OCI-LY1 (cell line): ENCODE measurements at regions not wholly inside any gene's neighbourhood (a gene's known extent, or its start where the extent isn't known, plus 50 kb on each side); places are given as distances from the start of the nearest gene placed in this dataset.
A peak's percentile ranks its signal among the peaks of the same experiment; 100 is the strongest.

Experiments used
- H2AFZ ChIP-seq: fragments of 200-600 bp; sonication (generic), shearing (Covaris generic); 2 replicates; pipeline ENCODE4 v1.6.0; 2014; ENCODE audit warnings: antibody characterized with exemption, mild to moderate bottlenecking, low read length
- H3F3A ChIP-seq: fragments of 200-600 bp; sonication (generic), shearing (Covaris generic); 2 replicates; pipeline ENCODE4 v1.6.0; 2014; ENCODE audit warnings: mild to moderate bottlenecking, antibody characterized with exemption, low read length, moderate library complexity; ENCODE audit not compliant: insufficient read depth
- H3K27ac ChIP-seq: fragments of 200-600 bp; sonication (generic); 2 replicates; pipeline ENCODE4 v1.5.1; 2014; ENCODE audit warnings: low read length, mixed run types, mild to moderate bottlenecking, low read depth; ENCODE audit not compliant: poor library complexity, severe bottlenecking
- H3K27me3 ChIP-seq: fragments of 200-600 bp; sonication (generic); 2 replicates; pipeline ENCODE4 v1.6.0; 2014; ENCODE audit warnings: antibody characterized with exemption, mild to moderate bottlenecking, low read length, moderate library complexity; ENCODE audit not compliant: insufficient read depth
- H3K36me3 ChIP-seq: fragments of 200-600 bp; sonication (generic); 2 replicates; pipeline ENCODE4 v1.6.1; 2014; ENCODE audit warnings: mild to moderate bottlenecking, antibody characterized with exemption, low read length, moderate library complexity, mixed read lengths; ENCODE audit not compliant: insufficient read depth
- H3K4me1 ChIP-seq: fragments of 200-600 bp; sonication (generic); 2 replicates; pipeline ENCODE4 v1.5.1; 2014; ENCODE audit warnings: mild to moderate bottlenecking, low read length, moderate library complexity; ENCODE audit not compliant: insufficient read depth, severe bottlenecking
- H3K4me2 ChIP-seq: fragments of 200-600 bp; sonication (generic), shearing (Covaris generic); 2 replicates; pipeline ENCODE4 v1.6.1; 2014; ENCODE audit warnings: low read length
- H3K4me3 ChIP-seq: fragments of 200-600 bp; sonication (generic); 2 replicates; pipeline ENCODE4 v1.5.1; 2014; ENCODE audit warnings: low read length, low read depth, mild to moderate bottlenecking, mixed read lengths; ENCODE audit not compliant: poor library complexity, severe bottlenecking
- H3K79me2 ChIP-seq: fragments of 200-600 bp; shearing (Covaris generic); 2 replicates; pipeline ENCODE4 v1.6.1; 2016; ENCODE audit warnings: mixed run types, low read length, mixed read lengths; ENCODE audit not compliant: insufficient read depth
- H3K9ac ChIP-seq: fragments of 200-600 bp; sonication (generic), shearing (Covaris generic); 2 replicates; pipeline ENCODE4 v1.6.1; 2014; ENCODE audit warnings: mild to moderate bottlenecking, low read length, mixed read lengths
- H3K9me2 ChIP-seq: fragments of 200-600 bp; sonication (generic), shearing (Covaris generic); 2 replicates; pipeline ENCODE4 v1.6.1; 2014; ENCODE audit warnings: low read depth, mild to moderate bottlenecking, low read length, mixed read lengths
- H3K9me3 ChIP-seq: fragments of 200-600 bp; shearing (Covaris generic); 2 replicates; pipeline ENCODE4 v1.6.1; 2014; ENCODE audit warnings: low read length, mixed read lengths
- H4K20me1 ChIP-seq: fragments of 200-600 bp; sonication (generic), shearing (Covaris generic); 2 replicates; pipeline ENCODE4 v1.6.0; 2016; ENCODE audit warnings: mild to moderate bottlenecking, low read length; ENCODE audit not compliant: insufficient read depth
- CTCF ChIP-seq: fragments of 200-600 bp; sonication (generic), shearing (Covaris generic); IDR thresholded peaks from 2 replicates; pipeline ENCODE4 v1.5.1; 2017; ENCODE audit warnings: mild to moderate bottlenecking, antibody characterized with exemption, low read length, moderate library complexity, mixed read lengths
- EZH2 ChIP-seq: fragments of 200-600 bp; sonication (generic), shearing (Covaris generic); IDR thresholded peaks from 2 replicates; pipeline ENCODE4 v1.8.0; 2017; ENCODE audit warnings: borderline replicate concordance, mixed run types, mild to moderate bottlenecking, antibody characterized with exemption, low read length, moderate library complexity, mixed read lengths

DNA sequence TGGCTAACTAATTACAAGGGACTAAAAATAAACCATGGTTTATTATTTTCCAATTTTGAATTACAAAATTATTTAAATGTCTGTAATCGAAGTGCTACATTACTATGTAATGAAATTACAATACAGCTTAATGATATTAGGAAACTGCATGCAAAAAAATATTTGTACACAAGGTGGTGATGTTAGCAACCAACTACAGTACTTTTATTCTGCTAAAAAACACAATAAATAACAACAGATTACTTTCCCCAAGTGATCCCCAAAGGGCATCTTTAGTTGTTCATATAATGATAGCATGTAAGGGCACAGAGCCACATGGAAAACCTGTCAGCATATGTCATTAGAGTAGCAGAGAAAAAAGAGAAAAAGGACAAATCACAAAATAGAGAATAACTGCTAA is 147.5 kb upstream of the SOX2 start:
- Histone ChIP-seq H3K4me3 (no peak overlapping the region), H3K27me3 (no peaks in the 10 kb centered on the region), H3K36me3 (no peaks in the 10 kb centered on the region), H3F3A (no peaks in the 10 kb centered on the region), H3K9me3 (no peaks in the 10 kb centered on the region), H3K27ac (no peak overlapping the region), H4K20me1 (no peaks in the 10 kb centered on the region), H3K9ac (no peak overlapping the region), H3K4me2 (no peak overlapping the region), H3K9me2 (no peaks in the 10 kb centered on the region), H2AFZ (no peak overlapping the region), H3K79me2 (no peaks in the 10 kb centered on the region), H3K4me1 (peaks cover 100% of the 10 kb centered on the region)
- TF ChIP-seq CTCF = peak; percentile 32; the same call in 1 of the 2 replicates
- no peak for TF ChIP-seq EZH2

DNA sequence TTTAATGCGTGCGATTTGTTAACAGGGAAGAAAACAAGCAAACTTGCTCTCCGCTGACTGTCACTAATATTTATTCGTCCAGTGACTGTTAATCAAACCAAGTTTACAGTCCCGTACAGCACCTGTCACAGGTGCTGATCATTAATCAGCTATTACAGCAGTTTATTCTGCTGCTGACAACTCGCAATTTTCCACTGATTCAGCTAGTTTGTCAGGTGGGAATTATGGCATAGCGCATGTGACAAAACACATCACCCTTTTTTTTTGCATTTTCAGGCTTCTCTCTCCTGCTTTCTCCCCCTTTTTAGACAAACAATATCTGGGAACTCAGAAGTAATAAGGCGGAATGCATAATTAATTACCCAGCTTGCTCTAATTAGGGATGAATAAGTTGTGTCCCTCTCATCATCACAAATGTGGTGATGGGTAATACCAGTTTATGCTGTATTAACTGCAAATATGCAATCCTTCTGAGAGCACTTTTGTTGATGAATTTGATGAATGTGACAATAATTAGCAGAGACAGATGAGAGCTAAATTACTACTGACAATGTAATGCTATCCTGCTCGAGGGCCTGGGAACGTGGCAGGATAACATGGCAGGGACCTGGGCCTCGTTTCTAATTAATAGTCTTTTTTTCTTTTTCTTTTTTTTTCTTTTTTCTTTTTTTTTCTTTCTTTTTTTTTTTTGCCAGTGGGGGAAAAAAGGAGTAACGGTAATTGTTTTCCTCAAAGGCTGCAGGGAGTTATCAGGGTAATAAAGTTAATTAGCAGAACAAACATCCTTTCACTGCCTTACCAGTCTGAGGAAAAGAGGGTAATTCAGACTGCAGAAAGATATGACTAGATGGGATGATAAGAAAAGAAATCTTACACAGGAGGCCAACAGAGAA is 150.3 kb upstream of the SOX2 start:
- Histone ChIP-seq H3K27me3 (no peaks in the 10 kb centered on the region), H2AFZ (no peak overlapping the region), H3F3A (no peaks in the 10 kb centered on the region), H3K9ac (no peak overlapping the region; the same call in 1 of the 2 replicates), H3K36me3 (no peaks in the 10 kb centered on the region), H3K9me2 (no peaks in the 10 kb centered on the region), H4K20me1 (no peaks in the 10 kb centered on the region), H3K4me2 (peak overlapping the region; percentile 6; the same call in 1 of the 2 replicates), H3K9me3 (no peaks in the 10 kb centered on the region), H3K79me2 (no peaks in the 10 kb centered on the region), H3K27ac (peak overlapping the region; percentile 22), H3K4me3 (no peak overlapping the region), H3K4me1 (peaks cover 79% of the 10 kb centered on the region)
- no peak for TF ChIP-seq EZH2
- TF ChIP-seq CTCF = no peak

- H3K36me3 ChIP-seq = no peaks in the 10 kb centered on the region
- no peaks in the 10 kb centered on the region for H3K9me3 ChIP-seq
- no peaks in the 10 kb centered on the region for H3K9me2 ChIP-seq
- peak overlapping the region; percentile 46 for H3K27ac ChIP-seq
- no peak overlapping the region for H3K4me3 ChIP-seq
- peaks cover 69% of the 10 kb centered on the region for H3K4me1 ChIP-seq
- no peaks in the 10 kb centered on the region for H3K79me2 ChIP-seq
- no peak for TF ChIP-seq CTCF
- no peak for TF ChIP-seq EZH2
- no peak overlapping the region for H2AFZ ChIP-seq
- 0 out of 2 replicates have a peak overlapping the region, but pooled peaks have one; percentile 21 for H3K4me2 ChIP-seq
- no peaks in the 10 kb centered on the region for H3F3A ChIP-seq
- H3K27me3 ChIP-seq = no peaks in the 10 kb centered on the region
- H4K20me1 ChIP-seq = no peaks in the 10 kb centered on the region
- no peak overlapping the region for H3K9ac ChIP-seq
Observed at GRCh38 chr3:181558870-181559269, 152.9 kb upstream of the SOX2 start.
